GM18519 (cell line): ENCODE measurements at regions not wholly inside any gene's neighbourhood (a gene's known extent, or its start where the extent isn't known, plus 50 kb on each side); places are given as distances from the start of the nearest gene placed in this dataset.
A peak's percentile ranks its signal among the peaks of the same experiment; 100 is the strongest.
"Not testable (repeated sequence)": the region's sequence is repeated elsewhere in the genome, so short reads cannot be mapped to it uniquely, and the experiment has no call there.

Experiments
- ATAC-seq: cut with Tn5 transposase; IDR thresholded peaks from one replicate; pipeline ENCODE4 v1.9.1; 2021; ENCODE audit warnings: mild to moderate bottlenecking, moderate library complexity; ENCODE audit not compliant: unreplicated experiment, low FRiP score

- no peak for ATAC-seq
These were observed 597.0 kb downstream of the HTR1B start for GRCh38 chr6:76866091-76866915.

- ATAC-seq = no peak
These were observed 600.4 kb downstream of the HTR1B start for GRCh38 chr6:76862936-76863335.

- peak; percentile 81 for ATAC-seq
These were observed 601.9 kb downstream of the HTR1B start for GRCh38 chr6:76861403-76861802.

DNA sequence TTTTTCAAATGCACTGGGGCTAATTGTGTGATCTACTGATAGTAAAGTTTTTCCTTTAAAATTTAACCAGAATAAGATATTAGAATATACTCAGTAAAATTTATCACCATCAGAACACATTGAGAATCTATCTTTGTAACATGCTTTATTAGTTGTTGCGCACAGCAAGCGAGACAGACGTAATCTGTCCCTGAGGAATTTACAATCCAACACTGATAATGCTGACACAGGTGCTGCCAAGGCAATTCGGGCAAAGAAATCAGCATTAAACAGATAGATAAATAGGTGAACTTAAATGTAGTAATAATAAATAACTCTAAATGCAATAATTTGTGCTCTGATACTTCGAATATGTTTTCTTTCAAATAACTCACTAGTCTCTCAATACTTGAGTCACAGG is 607.2 kb downstream of the HTR1B start:
- no peak for ATAC-seq

- ATAC-seq = no peak
These were observed 610.5 kb downstream of the HTR1B start for GRCh38 chr6:76852776-76853175.

DNA sequence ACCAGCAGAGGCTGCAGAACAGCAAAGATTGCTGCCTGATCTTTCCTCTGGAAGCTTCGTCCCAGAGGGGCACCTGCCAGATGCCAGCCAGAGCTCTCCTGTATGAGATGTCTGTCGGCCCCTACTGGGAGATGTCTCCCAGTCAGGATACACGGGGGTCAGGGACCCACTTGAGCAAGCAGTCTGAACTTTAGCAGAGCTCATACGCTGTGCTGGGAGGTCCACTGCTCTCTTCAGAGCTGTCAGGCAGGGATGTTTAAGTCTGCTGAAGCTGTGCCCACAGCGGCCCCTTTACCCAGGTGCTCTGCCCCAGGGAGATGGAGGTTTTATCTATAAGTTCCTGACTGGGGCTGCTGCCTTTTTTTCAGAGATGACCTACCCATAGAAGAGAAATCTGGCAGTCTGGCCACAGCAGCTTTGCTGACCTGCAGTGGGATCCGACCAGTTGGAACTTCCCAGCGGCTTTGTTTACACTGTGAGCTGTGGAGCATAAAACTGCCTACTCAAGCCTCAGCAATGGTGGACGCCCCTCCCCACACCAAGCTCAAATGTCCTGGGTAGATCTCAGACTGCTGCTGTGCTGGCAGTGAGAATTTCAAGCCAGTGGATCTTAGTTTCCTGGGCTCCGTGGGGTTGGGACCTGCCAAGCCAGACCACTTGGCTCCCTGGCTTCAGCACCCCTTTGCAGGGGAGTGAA is 613.9 kb downstream of the HTR1B start:
- not testable (repeated sequence) for ATAC-seq

DNA sequence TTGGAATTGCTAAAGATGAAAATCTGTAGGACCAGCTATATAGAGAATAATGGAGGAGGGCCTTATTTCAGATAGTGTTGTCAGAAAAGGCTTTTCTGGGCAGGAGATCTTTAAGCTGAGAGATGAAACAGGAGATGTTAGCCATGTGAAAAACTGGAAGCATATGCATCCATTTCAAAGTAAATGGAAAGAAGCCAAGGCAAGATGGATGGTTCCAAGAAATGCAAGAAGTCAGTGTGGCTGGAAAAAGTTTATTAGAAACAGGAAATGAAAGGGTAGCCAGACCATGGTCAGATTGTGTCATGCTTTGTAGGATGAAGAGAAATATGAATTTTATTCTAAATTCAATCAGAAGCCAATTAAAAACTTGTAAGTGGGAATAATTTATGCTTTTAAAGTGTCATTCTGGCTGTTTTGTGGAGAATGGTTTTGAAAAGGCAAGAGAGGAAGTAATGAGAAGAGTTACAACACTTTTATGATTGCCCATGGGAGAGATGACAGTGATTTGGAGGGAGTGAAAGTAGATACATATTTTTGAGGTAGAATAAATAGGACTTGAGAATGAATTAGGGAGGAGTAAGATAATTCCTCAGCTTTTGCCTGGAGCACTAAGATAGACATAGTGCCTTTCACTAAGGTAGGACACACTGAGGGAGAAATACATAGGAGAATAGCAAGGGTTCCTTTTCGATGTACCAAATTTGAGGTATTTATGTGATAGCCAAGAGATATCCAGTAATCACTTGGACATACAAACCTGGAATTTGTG is 620.1 kb downstream of the HTR1B start:
- no peak for ATAC-seq

- no peak for ATAC-seq
These were observed 622.4 kb downstream of the HTR1B start for GRCh38 chr6:76840865-76841264.

DNA sequence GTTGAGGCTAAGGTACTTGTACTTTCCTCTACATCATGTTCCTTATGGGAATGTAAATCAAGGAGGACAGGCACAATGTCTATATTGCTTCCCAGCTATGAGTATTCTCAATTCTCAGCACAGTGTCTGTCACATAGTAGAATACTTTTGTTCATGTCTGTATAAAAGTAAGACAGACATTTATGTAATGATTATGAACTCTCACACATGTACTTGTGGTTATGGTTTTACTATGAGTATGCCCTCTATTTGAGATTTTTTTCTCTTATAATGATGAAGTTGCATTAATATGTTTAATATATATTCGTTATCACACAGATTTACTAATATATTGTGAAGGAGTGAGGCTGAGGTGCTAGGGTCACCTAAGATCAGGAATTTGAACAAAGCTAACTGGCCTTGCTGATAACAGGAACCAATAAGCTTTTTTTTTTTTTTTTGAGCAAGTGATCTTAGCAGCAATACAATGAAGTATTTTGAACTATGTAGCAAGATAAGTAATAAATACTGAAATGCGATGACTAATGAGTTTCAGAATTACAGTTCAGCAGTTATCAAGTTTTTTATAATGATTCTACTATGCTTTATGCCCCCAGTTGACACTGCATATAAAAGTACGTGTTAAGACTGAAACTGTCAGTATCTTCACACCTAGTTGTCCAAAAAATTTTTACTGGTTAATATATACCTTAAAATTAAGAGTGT is 623.1 kb downstream of the HTR1B start:
- ATAC-seq = no peak

DNA sequence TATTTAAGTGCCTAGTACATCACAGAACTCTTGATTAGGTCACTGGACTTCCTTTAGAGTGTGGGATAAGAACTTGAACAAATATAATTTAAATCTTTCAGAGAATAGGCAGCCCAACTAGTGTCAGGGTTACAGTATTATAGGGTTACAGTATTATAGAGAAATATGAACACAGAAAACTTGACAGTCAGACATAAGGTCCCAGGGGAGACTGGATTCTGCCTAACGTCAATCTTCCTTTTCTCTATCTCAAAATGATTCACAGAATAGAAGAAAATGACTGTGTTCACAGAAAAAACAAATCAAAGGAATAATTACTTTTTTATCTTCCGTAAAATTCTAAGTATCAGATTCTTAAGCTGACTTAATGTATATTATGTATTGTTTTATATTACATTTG is 623.8 kb downstream of the HTR1B start:
- ATAC-seq = no peak

- ATAC-seq = no peak
These were observed 625.7 kb downstream of the HTR1B start for GRCh38 chr6:76837564-76837963.

DNA sequence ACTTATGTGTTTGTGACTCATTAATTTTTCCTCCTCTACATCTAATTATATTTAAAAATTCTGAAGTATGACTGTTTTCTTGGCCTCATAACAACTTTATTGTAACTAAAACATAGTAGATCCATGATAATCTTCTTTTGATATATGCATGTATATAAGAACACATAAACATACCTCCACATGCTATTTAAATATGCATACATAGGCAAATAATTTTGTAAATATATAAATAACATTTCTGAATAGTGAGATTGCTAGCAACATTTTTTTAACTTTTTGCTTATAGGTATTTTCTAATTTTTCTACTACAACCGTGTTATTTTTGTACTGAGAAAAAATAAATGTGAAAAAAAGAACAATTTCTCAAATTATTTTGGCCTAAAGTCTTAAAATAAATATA is 627.6 kb downstream of the HTR1B start:
- ATAC-seq = no peak

DNA sequence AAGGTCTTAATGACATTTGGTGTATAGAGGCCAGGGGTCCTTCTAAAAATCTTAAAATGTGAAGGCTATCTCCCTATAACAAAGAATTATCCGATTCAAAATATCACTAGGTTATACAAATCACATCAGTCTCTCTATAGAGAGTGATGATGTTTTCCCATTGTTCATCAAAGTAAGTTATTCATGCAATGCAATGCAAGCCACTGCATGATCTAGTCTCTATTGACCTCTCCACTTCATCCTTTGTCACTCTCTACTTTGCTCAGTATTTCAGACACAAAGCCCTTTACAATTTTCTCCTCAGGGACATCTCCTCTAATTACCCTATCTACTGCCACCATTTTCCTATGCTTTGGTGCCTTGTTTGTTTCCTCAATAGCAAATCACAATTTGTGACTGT is 628.0 kb downstream of the HTR1B start:
- ATAC-seq = no peak

DNA sequence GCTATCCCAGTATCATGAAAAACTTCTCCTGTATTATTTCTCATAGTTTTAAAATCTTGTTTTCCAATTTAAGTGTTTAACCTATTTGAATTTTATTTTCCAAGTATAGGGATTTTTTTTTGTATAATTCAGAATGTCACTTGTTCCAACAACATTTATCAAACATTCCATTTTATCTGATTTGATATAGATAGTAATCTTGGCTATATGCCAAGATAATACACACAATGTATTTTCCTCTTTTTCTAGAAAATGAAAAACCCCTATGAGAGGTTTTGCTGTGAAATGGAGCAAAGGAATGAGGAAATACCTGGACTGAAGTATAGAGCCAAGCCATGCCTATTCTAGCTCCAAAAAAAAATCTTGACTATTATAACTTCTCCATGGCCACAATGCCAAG is 628.9 kb downstream of the HTR1B start:
- ATAC-seq = no peak

GRCh38 chr6:76831299-76831698 is 632.0 kb downstream of the HTR1B start:
- no peak for ATAC-seq

DNA sequence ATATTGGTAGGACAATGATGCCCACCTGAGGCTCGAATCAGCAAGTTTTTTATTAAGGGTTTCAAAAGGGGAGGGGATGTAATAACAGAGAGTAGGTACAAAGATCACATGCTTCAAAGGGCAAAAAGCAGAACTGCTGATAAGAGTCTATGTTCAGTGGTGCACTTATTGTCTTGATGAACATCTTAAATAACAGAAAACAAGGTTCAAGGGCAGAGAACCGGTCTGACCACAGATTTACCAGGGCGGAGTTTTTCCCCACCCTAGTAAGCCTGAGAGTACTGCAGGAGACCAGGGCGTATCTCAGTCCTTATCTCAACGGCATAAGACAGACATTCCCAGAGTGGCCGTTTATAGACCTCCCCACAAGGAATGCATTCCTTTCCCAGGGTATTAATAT is 639.7 kb downstream of the HTR1B start:
- not testable (repeated sequence) for ATAC-seq

DNA sequence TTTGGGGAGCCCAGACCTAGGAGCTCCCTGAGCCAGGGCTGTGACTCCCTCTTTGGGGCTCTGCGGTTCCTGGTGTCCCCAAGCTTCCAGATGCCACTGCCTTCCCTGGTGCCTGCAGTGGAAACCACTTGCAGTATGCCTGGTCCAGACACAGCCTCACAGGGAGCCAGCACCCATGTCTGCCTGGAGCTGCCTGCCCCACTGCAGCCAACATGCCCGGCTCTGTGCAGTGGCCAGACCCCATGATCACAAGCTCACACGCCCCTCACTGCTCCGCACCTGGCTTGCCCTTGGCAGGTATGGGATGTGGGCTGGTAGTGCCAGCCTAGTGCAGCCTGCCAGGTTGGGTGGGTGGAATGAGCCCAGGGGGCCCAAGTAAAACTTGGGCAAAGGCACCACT is 644.8 kb downstream of the HTR1B start:
- ATAC-seq = no peak

DNA sequence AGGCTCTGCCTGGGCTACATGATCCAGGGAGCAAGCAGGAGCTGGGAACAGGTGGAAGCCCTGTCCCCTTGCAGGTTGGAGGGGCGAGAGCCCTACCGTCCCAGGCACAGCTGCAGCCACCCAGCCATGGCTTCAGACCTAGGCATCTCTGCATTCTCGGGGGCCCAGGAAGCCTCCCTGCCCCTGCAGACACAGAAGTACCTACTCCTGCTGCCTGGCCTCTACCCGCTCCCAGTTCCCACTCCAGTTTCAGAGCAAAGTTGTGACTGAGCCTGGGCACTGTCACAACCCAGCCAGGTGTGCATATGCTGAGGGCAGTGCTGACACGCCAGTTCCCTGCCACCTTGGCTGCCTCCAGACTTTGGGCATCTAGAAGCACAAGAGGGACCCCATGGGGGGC is 645.9 kb downstream of the HTR1B start:
- ATAC-seq = no peak

DNA sequence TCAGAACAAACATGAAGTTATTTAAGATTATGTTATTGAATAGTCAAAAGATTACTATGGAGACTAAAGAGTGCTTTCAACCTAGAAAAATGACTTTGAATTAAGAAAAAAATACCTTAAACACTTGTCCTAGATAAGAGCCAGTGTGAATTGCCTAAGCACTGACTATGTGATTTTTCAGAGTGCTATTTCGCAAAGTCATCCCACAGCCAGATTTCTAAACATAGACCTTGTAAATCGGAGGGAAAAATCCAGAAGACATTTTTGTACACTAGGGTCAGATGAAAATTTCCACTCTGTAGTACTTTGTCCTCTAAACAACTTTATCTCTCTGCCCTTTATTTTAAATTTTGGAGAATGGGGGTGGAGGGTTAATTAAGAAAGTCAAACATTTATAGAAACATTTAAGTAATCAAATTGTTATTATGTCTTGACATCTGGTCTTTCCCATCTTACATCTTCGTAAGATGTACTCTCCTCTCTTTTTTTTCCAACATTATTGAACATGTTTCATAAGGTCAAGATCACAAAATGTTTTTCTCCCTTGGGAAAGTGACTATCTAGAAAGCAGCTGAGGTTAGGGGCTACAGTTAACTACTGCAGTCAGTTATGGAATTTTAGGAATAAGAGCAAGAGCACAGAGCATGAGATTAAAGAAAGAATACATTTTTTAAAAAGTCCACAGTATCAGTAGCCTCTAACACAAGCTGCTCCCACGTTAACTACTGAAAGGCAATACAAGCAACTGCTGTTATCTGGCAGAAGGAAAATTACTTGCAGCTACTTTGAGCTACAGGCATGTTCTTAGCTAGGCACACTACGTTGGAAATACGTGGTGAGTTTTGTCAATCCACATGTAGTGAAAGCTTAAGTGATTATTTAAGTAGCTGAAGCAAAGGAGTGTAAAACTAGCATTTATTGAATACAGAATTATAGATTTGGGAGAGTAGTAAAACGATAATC is 648.5 kb downstream of the HTR1B start:
- ATAC-seq = no peak

DNA sequence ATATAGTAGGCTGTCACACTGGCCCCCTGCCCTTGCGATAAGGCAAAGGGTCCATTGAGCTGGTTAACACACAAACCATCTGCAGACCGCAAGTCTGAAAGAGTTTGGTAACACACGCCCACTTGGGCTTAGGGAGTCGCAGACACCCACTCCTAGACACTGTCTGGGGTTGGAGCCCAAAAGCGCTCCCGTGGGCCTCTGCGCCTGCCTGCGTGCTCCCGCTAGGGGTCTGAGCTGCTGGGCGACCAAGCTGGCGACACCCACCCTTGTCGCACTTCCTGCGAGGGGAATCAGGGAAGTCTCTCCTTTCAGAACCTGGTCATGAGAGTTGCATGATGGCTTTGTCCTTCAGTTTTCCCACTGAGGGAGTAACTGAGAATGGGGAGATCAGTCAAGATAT is 653.0 kb downstream of the HTR1B start:
- ATAC-seq = no peak
